Central memory CD8-positive, alpha-beta T cell (primary cell): ENCODE measurements at regions not wholly inside any gene's neighbourhood (a gene's known extent, or its start where the extent isn't known, plus 50 kb on each side); places are given as distances from the start of the nearest gene placed in this dataset.
"Not testable (repeated sequence)": the region's sequence is repeated elsewhere in the genome, so short reads cannot be mapped to it uniquely, and the experiment has no call there.

Experiments
- ATAC-seq: fragments of 150-1000 bp; cut with Tn5 transposase; replicated peaks from 2 replicates; pipeline ENCODE4 v1.10.0; 2022; ENCODE audit warnings: mild to moderate bottlenecking, moderate FRiP score, moderate number of reproducible peaks; ENCODE audit not compliant: poor library complexity, severe bottlenecking; ENCODE audit errors: extremely low read depth
- DNase-seq, 2 donors: peaks; one replicate each; pipeline ENCODE4 v3.0.0; 2021; ENCODE audit warnings: low spot score in 2 of 2
- H3K27ac Mint-ChIP-seq: one replicate; pipeline ENCODE4 v1.8.0; 2022; ENCODE audit warnings: low read depth, mild to moderate bottlenecking, moderate library complexity, mixed read lengths
- H3K27me3 Mint-ChIP-seq: one replicate; pipeline ENCODE4 v1.8.0; 2022; ENCODE audit warnings: mixed read lengths
- H3K36me3 Mint-ChIP-seq: one replicate; pipeline ENCODE4 v1.8.0; 2022; ENCODE audit warnings: mild to moderate bottlenecking, moderate library complexity, mixed read lengths; ENCODE audit not compliant: insufficient read depth
- H3K4me1 Mint-ChIP-seq: one replicate; pipeline ENCODE4 v1.8.0; 2022; ENCODE audit warnings: mixed read lengths
- H3K4me3 Mint-ChIP-seq: one replicate; pipeline ENCODE4 v1.8.0; 2022; ENCODE audit warnings: mild to moderate bottlenecking, moderate library complexity, mixed read lengths
- H3K9me3 Mint-ChIP-seq: one replicate; pipeline ENCODE4 v1.8.0; 2022; ENCODE audit warnings: mixed read lengths

DNA sequence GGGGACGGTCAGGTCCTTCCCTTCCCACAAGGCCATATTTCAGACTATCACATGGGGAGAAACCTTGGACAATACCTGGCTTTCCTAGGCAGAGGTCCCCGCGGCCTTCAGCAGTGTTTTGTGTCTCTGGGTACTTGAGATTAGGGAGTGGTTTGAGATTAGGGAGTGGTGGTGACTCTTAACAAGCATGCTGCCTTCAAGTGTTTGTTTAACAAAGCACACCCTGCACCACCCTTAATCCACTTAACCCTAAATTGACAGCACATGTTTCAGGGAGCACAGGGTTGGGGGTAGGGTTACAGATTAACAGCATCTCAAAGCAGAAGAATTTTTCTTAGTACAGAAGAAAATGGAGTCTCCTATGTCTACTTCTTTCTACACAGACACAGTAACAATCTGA lies 1152.2 kb upstream of the SLC39A10 start:
- not testable (repeated sequence) for H3K4me1 Mint-ChIP-seq, DNase-seq, H3K4me3 Mint-ChIP-seq, ATAC-seq, H3K27me3 Mint-ChIP-seq, H3K27ac Mint-ChIP-seq, H3K36me3 Mint-ChIP-seq
- H3K9me3 Mint-ChIP-seq: peaks cover 11% of the 10 kb centered on the region

- Mint-ChIP-seq H3K27ac (no peak overlapping the region), H3K27me3 (no peaks in the 10 kb centered on the region), H3K36me3 (no peaks in the 10 kb centered on the region), H3K9me3 (no peaks in the 10 kb centered on the region), H3K4me3 (no peak overlapping the region), H3K4me1 (no peaks in the 10 kb centered on the region)
- DNase-seq (no peak), ATAC-seq (no peak)
These were observed 1162.0 kb upstream of the SLC39A10 start for GRCh38 chr2:194495046-194495445.

DNA sequence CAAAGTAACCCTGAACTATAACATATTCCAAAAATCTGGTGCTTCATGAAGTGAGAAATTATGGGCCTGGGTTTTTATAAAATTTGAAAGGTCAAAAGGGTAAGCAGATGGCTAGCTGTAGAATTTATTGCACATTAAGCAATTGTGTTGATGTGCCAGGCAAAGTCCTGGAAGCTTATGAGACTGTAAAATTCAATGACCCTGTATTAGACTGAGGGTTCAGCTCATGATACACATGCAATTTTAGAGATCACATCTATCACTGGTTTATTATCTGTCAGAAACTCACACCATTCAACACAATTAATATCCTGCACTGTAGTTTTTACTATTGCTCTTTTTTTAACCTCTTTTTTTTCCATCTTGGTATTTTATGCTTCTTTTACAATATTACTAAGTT lies 1162.6 kb upstream of the SLC39A10 start:
- Mint-ChIP-seq H3K27ac (no peak overlapping the region), H3K4me1 (no peaks in the 10 kb centered on the region), H3K9me3 (no peaks in the 10 kb centered on the region), H3K27me3 (no peaks in the 10 kb centered on the region), H3K4me3 (no peak overlapping the region), H3K36me3 (no peaks in the 10 kb centered on the region)
- ATAC-seq: no peak
- no peak for DNase-seq

GRCh38 chr2:194491409-194492115 lies 1165.5 kb upstream of the SLC39A10 start:
- Mint-ChIP-seq H3K4me1 (no peaks in the 10 kb centered on the region), H3K36me3 (no peaks in the 10 kb centered on the region), H3K4me3 (no peak overlapping the region), H3K9me3 (no peaks in the 10 kb centered on the region), H3K27me3 (no peaks in the 10 kb centered on the region), H3K27ac (no peak overlapping the region)
- ATAC-seq (no peak), DNase-seq (no peak)

DNA sequence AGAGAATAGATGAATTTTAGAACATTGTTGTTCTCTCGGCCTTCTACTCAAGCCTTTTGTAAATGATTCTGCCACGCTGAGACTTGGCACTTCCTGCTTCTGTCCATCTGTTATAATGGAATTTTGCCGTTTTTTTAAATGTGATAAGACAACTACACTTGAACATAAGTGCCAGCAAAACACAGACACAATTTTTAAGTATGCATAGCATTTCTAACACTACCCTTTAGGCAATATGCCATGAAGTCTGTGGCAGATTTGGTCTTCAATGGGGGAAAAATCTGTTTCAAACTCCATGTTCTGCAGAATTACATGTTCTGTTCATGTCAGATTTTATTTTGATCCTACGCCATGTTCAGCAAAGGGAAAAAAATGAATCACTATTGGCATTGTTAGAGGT lies 1170.7 kb upstream of the SLC39A10 start:
- H3K27ac Mint-ChIP-seq: no peak overlapping the region
- H3K36me3 Mint-ChIP-seq: no peaks in the 10 kb centered on the region
- no peak for ATAC-seq
- H3K4me1 Mint-ChIP-seq: no peaks in the 10 kb centered on the region
- H3K4me3 Mint-ChIP-seq: no peak overlapping the region
- no peaks in the 10 kb centered on the region for H3K27me3 Mint-ChIP-seq
- no peak for DNase-seq
- H3K9me3 Mint-ChIP-seq: peaks cover 7% of the 10 kb centered on the region

GRCh38 chr2:194483041-194483440 lies 1174.0 kb upstream of the SLC39A10 start:
- H3K9me3 Mint-ChIP-seq: peaks cover 7% of the 10 kb centered on the region
- H3K27ac Mint-ChIP-seq: no peak overlapping the region
- H3K27me3 Mint-ChIP-seq: no peaks in the 10 kb centered on the region
- H3K36me3 Mint-ChIP-seq: no peaks in the 10 kb centered on the region
- no peaks in the 10 kb centered on the region for H3K4me1 Mint-ChIP-seq
- H3K4me3 Mint-ChIP-seq: no peak overlapping the region
- DNase-seq (no peak), ATAC-seq (no peak)

DNA sequence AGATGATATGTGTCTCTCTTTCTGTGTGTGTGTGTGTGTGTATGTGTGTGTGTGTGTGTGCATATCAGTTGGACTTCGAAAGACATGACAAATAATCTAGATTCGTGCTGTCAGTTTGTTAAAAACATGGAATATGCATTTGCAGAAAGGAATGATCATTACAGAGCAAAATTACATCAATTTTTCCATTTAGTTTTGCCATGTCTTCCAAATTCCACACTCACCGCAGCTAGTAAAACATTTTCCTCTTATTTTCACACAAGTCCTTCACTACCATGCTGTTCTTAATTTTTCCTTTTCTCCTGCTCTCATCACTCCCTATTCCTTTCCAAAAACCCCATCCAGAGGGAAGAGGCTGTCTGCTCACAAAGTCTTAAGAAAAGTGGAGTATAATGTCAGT lies 1191.4 kb upstream of the SLC39A10 start:
- H3K4me1 Mint-ChIP-seq: no peaks in the 10 kb centered on the region
- no peak overlapping the region for H3K4me3 Mint-ChIP-seq
- no peak for ATAC-seq
- H3K27ac Mint-ChIP-seq: no peak overlapping the region
- DNase-seq: no peak
- H3K9me3 Mint-ChIP-seq: peaks cover 6% of the 10 kb centered on the region
- H3K36me3 Mint-ChIP-seq: no peaks in the 10 kb centered on the region
- no peaks in the 10 kb centered on the region for H3K27me3 Mint-ChIP-seq

DNA sequence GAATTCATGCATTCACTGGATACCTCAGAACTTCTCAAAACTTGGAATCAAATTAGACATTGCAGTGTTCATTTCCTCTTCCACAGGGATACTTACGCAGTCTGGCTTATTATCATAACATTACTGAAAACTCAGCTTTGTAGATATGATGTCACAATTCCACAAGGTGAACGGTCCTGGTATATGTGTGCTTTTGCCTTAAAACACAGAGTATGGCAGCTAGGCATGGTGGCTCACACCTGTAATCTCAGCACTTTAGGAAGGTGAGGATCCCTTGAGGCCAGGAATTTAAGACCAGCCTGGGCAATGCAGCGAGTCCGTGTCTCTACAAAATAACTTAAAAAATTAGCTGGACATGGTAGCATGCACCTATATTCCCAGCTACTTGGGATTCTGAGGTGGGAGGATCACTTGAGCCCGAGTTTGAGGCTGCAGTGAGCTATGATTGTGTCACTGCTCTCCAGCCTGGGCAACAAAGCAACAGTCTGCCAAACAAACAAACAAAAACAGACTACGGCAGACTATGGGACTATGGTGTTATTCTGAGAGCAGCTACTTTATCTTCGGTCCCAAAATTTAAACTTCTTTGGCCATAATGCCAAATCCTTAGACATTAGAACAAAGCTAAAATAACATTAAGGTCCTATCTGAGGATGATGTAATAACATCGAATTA lies 1191.9 kb upstream of the SLC39A10 start:
- no peak overlapping the region for H3K27ac Mint-ChIP-seq
- no peak for ATAC-seq
- H3K36me3 Mint-ChIP-seq: no peaks in the 10 kb centered on the region
- no peak overlapping the region for H3K4me3 Mint-ChIP-seq
- DNase-seq: no peak
- H3K4me1 Mint-ChIP-seq: no peaks in the 10 kb centered on the region
- no peaks in the 10 kb centered on the region for H3K27me3 Mint-ChIP-seq
- H3K9me3 Mint-ChIP-seq: peaks cover 6% of the 10 kb centered on the region

DNA sequence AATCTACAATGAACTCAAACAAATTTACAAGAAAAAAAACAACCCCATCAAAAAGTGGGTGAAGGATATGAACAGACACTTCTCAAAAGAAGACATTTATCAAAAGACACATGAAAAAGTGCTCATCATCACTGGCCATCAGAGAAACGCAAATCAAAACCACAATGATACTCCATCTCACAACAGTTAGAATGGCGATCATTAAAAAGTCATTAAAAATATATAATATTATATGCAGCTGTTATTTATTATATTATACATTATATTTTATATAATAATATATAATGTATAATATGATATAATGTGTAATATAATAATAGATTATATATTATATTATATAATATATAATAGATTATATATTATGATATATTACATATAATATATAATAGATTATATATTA lies 1194.1 kb upstream of the SLC39A10 start:
- H3K36me3 Mint-ChIP-seq, DNase-seq, H3K4me1 Mint-ChIP-seq, H3K4me3 Mint-ChIP-seq, H3K27me3 Mint-ChIP-seq, ATAC-seq, H3K27ac Mint-ChIP-seq, H3K9me3 Mint-ChIP-seq: not testable (repeated sequence)

DNA sequence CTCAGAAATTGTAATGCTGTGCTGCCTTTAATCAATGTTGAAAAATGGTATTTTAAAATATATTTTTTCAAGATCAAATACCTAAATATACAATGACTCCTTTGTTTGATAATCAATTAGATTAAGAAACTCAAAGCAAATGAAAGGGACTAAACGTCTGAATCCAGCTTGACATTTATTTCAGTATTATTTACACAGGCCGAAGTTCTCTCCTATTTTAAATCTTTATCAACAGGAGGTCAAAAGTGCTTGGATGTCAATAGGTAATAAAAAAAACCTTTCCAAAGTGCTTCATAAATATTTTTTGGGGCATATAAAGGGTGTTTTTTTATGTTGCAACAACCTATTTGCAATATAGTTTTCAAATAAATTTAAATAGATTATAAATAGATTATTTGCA lies 1201.7 kb upstream of the SLC39A10 start:
- no peaks in the 10 kb centered on the region for H3K36me3 Mint-ChIP-seq
- no peaks in the 10 kb centered on the region for H3K27me3 Mint-ChIP-seq
- ATAC-seq (no peak), DNase-seq (no peak)
- H3K4me1 Mint-ChIP-seq: no peaks in the 10 kb centered on the region
- peaks cover 9% of the 10 kb centered on the region for H3K9me3 Mint-ChIP-seq
- no peak overlapping the region for H3K4me3 Mint-ChIP-seq
- no peak overlapping the region for H3K27ac Mint-ChIP-seq

DNA sequence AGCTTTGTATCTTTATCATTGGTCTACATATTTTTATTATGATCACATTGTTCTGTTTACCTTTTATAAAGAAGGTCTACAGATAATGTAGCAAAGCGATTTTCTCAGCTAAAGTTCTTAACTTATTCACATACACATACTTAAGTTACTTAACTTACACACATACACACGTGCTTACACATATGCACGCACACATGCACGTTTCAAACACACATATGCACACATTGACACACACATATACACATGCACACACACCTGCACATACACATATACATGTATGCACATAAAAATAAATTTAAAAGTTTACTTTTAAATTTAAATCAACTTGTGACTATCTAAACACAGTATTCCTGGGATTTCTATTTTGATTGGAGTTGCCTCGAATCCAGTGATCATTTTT lies 1204.5 kb upstream of the SLC39A10 start:
- ATAC-seq: no peak

GRCh38 chr2:194445226-194445625 lies 1211.8 kb upstream of the SLC39A10 start:
- Mint-ChIP-seq H3K4me1 (no peaks in the 10 kb centered on the region), H3K27me3 (no peaks in the 10 kb centered on the region), H3K36me3 (no peaks in the 10 kb centered on the region), H3K4me3 (no peak overlapping the region), H3K9me3 (peaks cover 20% of the 10 kb centered on the region), H3K27ac (no peak overlapping the region)
- DNase-seq (no peak), ATAC-seq (no peak)

More for the DNA sequence above, 1204.5 kb upstream of the SLC39A10 start:
- Mint-ChIP-seq H3K36me3 (no peaks in the 10 kb centered on the region), H3K27me3 (no peaks in the 10 kb centered on the region), H3K27ac (no peak overlapping the region), H3K4me3 (no peak overlapping the region), H3K9me3 (peaks cover 5% of the 10 kb centered on the region), H3K4me1 (no peaks in the 10 kb centered on the region)
- DNase-seq: no peak

DNA sequence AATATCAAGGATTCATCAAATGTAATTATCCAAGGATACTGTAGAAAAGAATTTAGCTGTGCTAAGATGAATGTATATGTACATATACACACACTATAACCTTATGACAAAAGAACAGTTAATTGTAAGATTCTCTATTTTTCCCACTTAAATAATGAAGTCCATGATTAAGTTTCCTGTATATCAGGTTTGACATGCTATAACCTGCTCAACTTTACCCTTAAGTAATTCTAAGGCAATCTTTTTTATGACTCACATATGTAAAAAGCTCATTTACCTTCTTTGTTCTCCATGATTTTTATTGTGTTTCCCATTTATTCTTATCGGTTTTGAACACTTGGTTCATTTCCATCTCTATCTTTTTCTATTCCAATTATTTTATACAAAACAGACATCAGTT lies 1213.1 kb upstream of the SLC39A10 start:
- H3K9me3 Mint-ChIP-seq: peaks cover 20% of the 10 kb centered on the region
- no peaks in the 10 kb centered on the region for H3K4me1 Mint-ChIP-seq
- no peak overlapping the region for H3K4me3 Mint-ChIP-seq
- no peak overlapping the region for H3K27ac Mint-ChIP-seq
- DNase-seq (no peak), ATAC-seq (no peak)
- no peaks in the 10 kb centered on the region for H3K27me3 Mint-ChIP-seq
- H3K36me3 Mint-ChIP-seq: no peaks in the 10 kb centered on the region
